GM18499 (cell line): ENCODE measurements at regions not wholly inside any gene's neighbourhood (a gene's known extent, or its start where the extent isn't known, plus 50 kb on each side); places are given as distances from the start of the nearest gene placed in this dataset.
"Not testable (repeated sequence)": the region's sequence is repeated elsewhere in the genome, so short reads cannot be mapped to it uniquely, and the experiment has no call there.

Experiments
- ATAC-seq: cut with Tn5 transposase; IDR thresholded peaks from one replicate; pipeline ENCODE4 v1.9.1; 2021; ENCODE audit warnings: moderate number of reproducible peaks; ENCODE audit not compliant: insufficient read depth, unreplicated experiment

GRCh38 chr13:111629457-111629856 is 309.0 kb downstream of the TEX29 start:
- no peak for ATAC-seq

GRCh38 chr13:111629926-111630325 is 309.5 kb downstream of the TEX29 start:
- no peak for ATAC-seq

- no peak for ATAC-seq
These were observed 310.0 kb downstream of the TEX29 start for GRCh38 chr13:111630406-111630805.

GRCh38 chr13:111631271-111631670 is 310.8 kb downstream of the TEX29 start:
- ATAC-seq = not testable (repeated sequence)

GRCh38 chr13:111632906-111633305 is 312.5 kb downstream of the TEX29 start:
- ATAC-seq = no peak

- no peak for ATAC-seq
These were observed 313.0 kb downstream of the TEX29 start for GRCh38 chr13:111633401-111633800.

GRCh38 chr13:111634410-111634809 is 314.0 kb downstream of the TEX29 start:
- ATAC-seq = no peak

- ATAC-seq = no peak
These were observed 315.8 kb downstream of the TEX29 start for GRCh38 chr13:111636271-111636670.

GRCh38 chr13:111636804-111637203 is 316.4 kb downstream of the TEX29 start:
- no peak for ATAC-seq

GRCh38 chr13:111637365-111637764 is 316.9 kb downstream of the TEX29 start:
- ATAC-seq = no peak

- ATAC-seq = no peak
These were observed 317.8 kb downstream of the TEX29 start for GRCh38 chr13:111638233-111638632.

GRCh38 chr13:111639196-111639705 is 318.8 kb downstream of the TEX29 start:
- no peak for ATAC-seq

GRCh38 chr13:111640006-111640405 is 319.6 kb downstream of the TEX29 start:
- ATAC-seq = no peak

- no peak for ATAC-seq
These were observed 320.0 kb downstream of the TEX29 start for GRCh38 chr13:111640476-111640875.

- ATAC-seq = no peak
These were observed 321.8 kb downstream of the TEX29 start for GRCh38 chr13:111642156-111642767.

- ATAC-seq = no peak
These were observed 324.3 kb downstream of the TEX29 start for GRCh38 chr13:111644750-111645149.

GRCh38 chr13:111645198-111645597 is 324.8 kb downstream of the TEX29 start:
- ATAC-seq = no peak

- ATAC-seq = no peak
These were observed 325.4 kb downstream of the TEX29 start for GRCh38 chr13:111645598-111646455.

GRCh38 chr13:111646456-111646855 is 326.0 kb downstream of the TEX29 start:
- no peak for ATAC-seq

GRCh38 chr13:111648885-111649284 is 328.4 kb downstream of the TEX29 start:
- ATAC-seq = no peak

GRCh38 chr13:111650626-111651025 is 330.2 kb downstream of the TEX29 start:
- no peak for ATAC-seq

GRCh38 chr13:111652676-111653075 is 332.2 kb downstream of the TEX29 start:
- no peak for ATAC-seq
